Endothelial cell of umbilical vein (primary cell): ENCODE measurements at regions not wholly inside any gene's neighbourhood (a gene's known extent, or its start where the extent isn't known, plus 50 kb on each side); places are given as distances from the start of the nearest gene placed in this dataset.

ENCODE experiments used
- CTCF ChIP-seq, 2 donors: IDR thresholded peaks; 1 replicate in 1 of 2; 2 replicates in 1 of 2; pipeline ENCODE4 v1.5.1; 2011; ENCODE audit warnings: low read length in 2 of 2, mild to moderate bottlenecking in 2 of 2, moderate library complexity in 2 of 2, control low read depth in 1 of 2, inconsistent platforms in 1 of 2, low read depth in 1 of 2; ENCODE audit not compliant: insufficient read depth in 1 of 2; ENCODE audit errors: extremely low read depth in 1 of 2
- EZH2 ChIP-seq: IDR thresholded peaks from 2 replicates; pipeline ENCODE4 v1.6.1; 2012; ENCODE audit warnings: borderline replicate concordance, low read depth, mild to moderate bottlenecking, moderate library complexity, low read length, inconsistent platforms; ENCODE audit not compliant: severe bottlenecking
- FOS ChIP-seq: IDR thresholded peaks from 2 replicates; pipeline ENCODE4 v1.6.1; 2011; ENCODE audit warnings: mild to moderate bottlenecking, low read length, moderate library complexity, borderline replicate concordance; ENCODE audit not compliant: insufficient read depth
- GATA2 ChIP-seq: IDR thresholded peaks from 2 replicates; pipeline ENCODE4 v1.7.0; 2011; ENCODE audit warnings: low read depth, mild to moderate bottlenecking, moderate library complexity, mixed read lengths, low read length; ENCODE audit not compliant: insufficient read length, insufficient read depth
- JUN ChIP-seq: IDR thresholded peaks from 2 replicates; pipeline ENCODE4 v1.6.1; 2011; ENCODE audit warnings: borderline replicate concordance, low read depth; ENCODE audit not compliant: insufficient read length, insufficient read depth
- MYC ChIP-seq: IDR thresholded peaks from one replicate; pipeline ENCODE4 v1.6.1; 2011; ENCODE audit warnings: mild to moderate bottlenecking, low read depth, low read length
- POLR2A ChIP-seq: IDR thresholded peaks from 2 replicates; pipeline ENCODE4 v1.6.1; 2012; ENCODE audit warnings: low read depth, mild to moderate bottlenecking, control low read depth, low read length
- POLR2AphosphoS5 ChIP-seq: IDR thresholded peaks from 2 replicates; pipeline ENCODE4 v1.6.1; 2012; ENCODE audit warnings: low read depth, mild to moderate bottlenecking, control low read depth, low read length, moderate library complexity; ENCODE audit not compliant: insufficient read depth
- TF ChIP-seq, protein P1 (sequence below): IDR thresholded peaks from 2 replicates; pipeline ENCODE4 v1.6.1; 2011; ENCODE audit not compliant: insufficient read depth, insufficient read length

DNA sequence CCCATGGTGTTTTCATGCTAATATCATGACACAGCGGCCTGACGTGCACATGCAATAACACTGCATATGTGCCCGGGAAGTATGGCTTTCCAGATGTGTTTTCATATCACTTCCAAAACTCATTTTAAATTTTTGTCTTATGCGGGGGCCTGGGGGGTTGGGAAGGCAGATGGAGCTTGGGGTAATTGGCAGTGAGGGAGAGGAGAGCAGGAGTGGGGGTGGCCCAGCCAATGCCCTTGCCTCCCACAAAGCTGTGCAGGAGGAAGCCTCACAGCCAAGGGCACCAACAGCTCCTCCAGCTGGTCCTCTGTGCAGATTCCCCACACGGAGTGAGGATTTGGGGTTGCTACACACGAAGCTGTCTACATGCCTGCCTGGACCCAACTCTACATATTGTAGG lies 805.2 kb downstream of the GALR1 start:
- TF ChIP-seq POLR2A, result no peak
- TF ChIP-seq CTCF (IDR thresholded peaks at IDR 0.05; ENCODE audit: extremely low read depth in 1 of 2, insufficient read depth in 1 of 2, low read depth in 1 of 2, low read length in 2 of 2), result no peak
- no peak for TF ChIP-seq GATA2
- TF ChIP-seq EZH2, result no peak
- no peak for TF ChIP-seq POLR2AphosphoS5
- no peak for TF ChIP-seq FOS
- TF ChIP-seq, protein P1, sequence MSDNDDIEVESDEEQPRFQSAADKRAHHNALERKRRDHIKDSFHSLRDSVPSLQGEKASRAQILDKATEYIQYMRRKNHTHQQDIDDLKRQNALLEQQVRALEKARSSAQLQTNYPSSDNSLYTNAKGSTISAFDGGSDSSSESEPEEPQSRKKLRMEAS, result no peak
- no peak for TF ChIP-seq JUN
- TF ChIP-seq MYC, result no peak
